GM23338 (cell line): ENCODE measurements at regions not wholly inside any gene's neighbourhood (a gene's known extent, or its start where the extent isn't known, plus 50 kb on each side); places are given as distances from the start of the nearest gene placed in this dataset.

Experiments used
- ATAC-seq: fragments of 200-7000 bp; cut with Tn5 transposase; 3 replicates; pipeline ENCODE4 v1.9.1; 2020
- DNase-seq: peaks from one replicate; pipeline ENCODE4 v3.0.0-alpha.2; 2015; ENCODE audit warnings: low spot score
- H2AFZ ChIP-seq: fragments of 200-600 bp; sonication (generic); 2 replicates; pipeline ENCODE4 v1.8.0; 2016; ENCODE audit warnings: antibody characterized with exemption, mild to moderate bottlenecking, moderate library complexity
- H3F3A ChIP-seq: fragments of 200-600 bp; sonication (generic); replicated peaks from 2 replicates; pipeline ENCODE4 v1.8.0; 2017; ENCODE audit warnings: antibody characterized with exemption, mixed run types, low read depth
- H3K27ac ChIP-seq: fragments of 200-600 bp; sonication (generic); 2 replicates; pipeline ENCODE4 v1.6.1; 2016; ENCODE audit warnings: low read depth
- H3K27me3 ChIP-seq: fragments of 200-600 bp; sonication (generic); 2 replicates; pipeline ENCODE4 v1.8.0; 2016; ENCODE audit warnings: mild to moderate bottlenecking, mixed run types, moderate library complexity; ENCODE audit not compliant: insufficient read depth
- H3K36me3 ChIP-seq: fragments of 200-600 bp; sonication (generic); 2 replicates; pipeline ENCODE4 v1.8.0; 2016; ENCODE audit warnings: mild to moderate bottlenecking; ENCODE audit not compliant: insufficient read depth
- H3K4me1 ChIP-seq: fragments of 200-600 bp; sonication (generic); 2 replicates; pipeline ENCODE4 v1.8.0; 2016; ENCODE audit warnings: mild to moderate bottlenecking, moderate library complexity; ENCODE audit not compliant: insufficient read depth
- H3K4me2 ChIP-seq: fragments of 200-600 bp; sonication (generic); 2 replicates; pipeline ENCODE4 v1.7.1; 2017; ENCODE audit warnings: mixed run types
- H3K4me3 ChIP-seq: fragments of 200-600 bp; sonication (generic); 2 replicates; pipeline ENCODE4 v1.6.1; 2016; ENCODE audit warnings: mixed run types
- H3K79me2 ChIP-seq: fragments of 200-600 bp; sonication (generic); replicated peaks from 2 replicates; pipeline ENCODE4 v1.8.0; 2017; ENCODE audit warnings: mild to moderate bottlenecking; ENCODE audit not compliant: insufficient read depth
- H3K9me2 ChIP-seq: fragments of 200-600 bp; sonication (generic); 2 replicates; pipeline ENCODE4 v1.8.0; 2017; ENCODE audit not compliant: insufficient read depth
- H4K20me1 ChIP-seq: fragments of 200-600 bp; sonication (generic); replicated peaks from 2 replicates; pipeline ENCODE4 v1.8.0; 2017; ENCODE audit warnings: mild to moderate bottlenecking; ENCODE audit not compliant: insufficient read depth
- H3K27ac Mint-ChIP-seq: 2 replicates; pipeline ENCODE4 v1.8.0; 2020; ENCODE audit warnings: inconsistent platforms, mild to moderate bottlenecking, moderate library complexity, mixed read lengths
- H3K27me3 Mint-ChIP-seq: 3 replicates; pipeline ENCODE4 v1.8.0; 2022; ENCODE audit warnings: low read depth, mild to moderate bottlenecking, moderate library complexity, mixed read lengths, inconsistent platforms; ENCODE audit not compliant: insufficient read depth, poor library complexity
- H3K36me3 Mint-ChIP-seq: 3 replicates; pipeline ENCODE4 v1.8.0; 2021; ENCODE audit warnings: low read depth, mild to moderate bottlenecking, inconsistent platforms, moderate library complexity, mixed read lengths
- H3K4me1 Mint-ChIP-seq: 3 replicates; pipeline ENCODE4 v1.8.0; 2020; ENCODE audit warnings: mild to moderate bottlenecking, inconsistent platforms, mixed read lengths
- H3K4me3 Mint-ChIP-seq: 3 replicates; pipeline ENCODE4 v1.8.0; 2021; ENCODE audit warnings: moderate library complexity, mild to moderate bottlenecking, inconsistent platforms, mixed read lengths
- H3K9me3 Mint-ChIP-seq: 3 replicates; pipeline ENCODE4 v1.8.0; 2020; ENCODE audit warnings: moderate library complexity, mild to moderate bottlenecking, inconsistent platforms, mixed read lengths
- CTCF ChIP-seq, 2 experiments: fragments of 200-600 bp in 1 of 2; sonication (generic) in 1 of 2; conservative IDR thresholded peaks; 2 replicates each; pipeline versions ENCODE4 v1.5.1 to v1.6.1; 2016 to 2017; ENCODE audit warnings: antibody characterized with exemption in 2 of 2, low read depth in 2 of 2, mild to moderate bottlenecking in 2 of 2, moderate library complexity in 1 of 2
- EZH2 ChIP-seq: fragments of 200-600 bp; sonication (generic); IDR thresholded peaks from one replicate; pipeline ENCODE4 v1.8.0; 2017; ENCODE audit warnings: antibody characterized with exemption, mild to moderate bottlenecking, low read depth; ENCODE audit not compliant: unreplicated experiment
- EZH2phosphoT487 ChIP-seq: fragments of 200-600 bp; sonication (generic); IDR thresholded peaks from one replicate; pipeline ENCODE4 v1.8.1; 2018; ENCODE audit warnings: antibody characterized with exemption; ENCODE audit not compliant: unreplicated experiment
- JUNB ChIP-seq: IDR thresholded peaks from one replicate; pipeline ENCODE4 v1.6.1; 2016; ENCODE audit warnings: antibody characterized with exemption; ENCODE audit not compliant: unreplicated experiment
- NANOG ChIP-seq: IDR thresholded peaks from 2 replicates; pipeline ENCODE4 v1.6.1; 2016; ENCODE audit warnings: antibody characterized with exemption, borderline replicate concordance
- REST ChIP-seq: IDR thresholded peaks from one replicate; pipeline ENCODE4 v1.6.1; 2018; ENCODE audit warnings: antibody characterized with exemption; ENCODE audit not compliant: unreplicated experiment
- STAT1 ChIP-seq: IDR thresholded peaks from one replicate; pipeline ENCODE4 v1.6.1; 2016; ENCODE audit warnings: antibody characterized with exemption; ENCODE audit not compliant: unreplicated experiment
- ZNF114 ChIP-seq: fragments of 250-450 bp; sonication (Bioruptor Pico); IDR thresholded peaks from 2 replicates; pipeline ENCODE4 v1.5.0; 2020; ENCODE audit warnings: mild to moderate bottlenecking, moderate library complexity
- ZNF331 ChIP-seq: fragments of 250-450 bp; sonication (Bioruptor Pico); IDR thresholded peaks from 2 replicates; pipeline ENCODE4 v1.5.0; 2020; ENCODE audit warnings: low read depth, mild to moderate bottlenecking, moderate library complexity
- TF ChIP-seq, protein P1 (sequence below): IDR thresholded peaks from 2 replicates; pipeline ENCODE4 v1.6.1; 2016; ENCODE audit warnings: antibody characterized with exemption

DNA sequence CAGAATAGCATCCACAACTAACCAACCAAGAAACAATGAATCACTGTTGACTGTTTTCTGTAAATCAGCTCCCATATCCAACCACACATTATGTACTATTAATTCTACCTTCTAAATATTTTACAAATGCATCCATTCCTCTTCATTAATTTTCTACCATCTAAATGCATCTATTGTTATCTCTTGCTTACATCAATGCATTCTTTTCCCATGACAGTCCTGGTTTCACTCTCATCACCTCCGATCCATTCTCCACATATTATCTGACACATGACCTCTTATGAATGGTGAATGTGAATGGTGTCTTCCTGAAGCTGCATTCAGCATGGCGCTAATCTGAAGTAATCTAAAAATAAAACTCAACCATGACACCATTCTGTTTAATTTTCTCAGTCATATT lies 153.8 kb upstream of the CALCR start (continued):
- TF ChIP-seq, protein P1, sequence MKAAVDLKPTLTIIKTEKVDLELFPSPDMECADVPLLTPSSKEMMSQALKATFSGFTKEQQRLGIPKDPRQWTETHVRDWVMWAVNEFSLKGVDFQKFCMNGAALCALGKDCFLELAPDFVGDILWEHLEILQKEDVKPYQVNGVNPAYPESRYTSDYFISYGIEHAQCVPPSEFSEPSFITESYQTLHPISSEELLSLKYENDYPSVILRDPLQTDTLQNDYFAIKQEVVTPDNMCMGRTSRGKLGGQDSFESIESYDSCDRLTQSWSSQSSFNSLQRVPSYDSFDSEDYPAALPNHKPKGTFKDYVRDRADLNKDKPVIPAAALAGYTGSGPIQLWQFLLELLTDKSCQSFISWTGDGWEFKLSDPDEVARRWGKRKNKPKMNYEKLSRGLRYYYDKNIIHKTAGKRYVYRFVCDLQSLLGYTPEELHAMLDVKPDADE, result no peak
- TF ChIP-seq EZH2phosphoT487 (no peak), EZH2 (no peak)

GRCh38 chr7:93725954-93726353 lies 151.4 kb upstream of the CALCR start:
- Mint-ChIP-seq H3K36me3 (no peaks in the 10 kb centered on the region), H3K4me3 (no peak overlapping the region), H3K27ac (0 out of 2 replicates have a peak overlapping the region, but pooled peaks have one; percentile 6), H3K4me1 (peaks cover 8% of the 10 kb centered on the region; the same call in 2 of the 3 replicates), H3K9me3 (no peaks in the 10 kb centered on the region), H3K27me3 (no peaks in the 10 kb centered on the region)
- Histone ChIP-seq H3K27me3 (no peaks in the 10 kb centered on the region), H3K27ac (no peak overlapping the region), H3K79me2 (no peaks in the 10 kb centered on the region), H3F3A (no peaks in the 10 kb centered on the region), H3K4me3 (no peak overlapping the region), H4K20me1 (no peaks in the 10 kb centered on the region), H3K4me2 (no peak overlapping the region), H3K9me2 (no peaks in the 10 kb centered on the region), H2AFZ (no peak overlapping the region), H3K4me1 (no peaks in the 10 kb centered on the region), H3K36me3 (no peaks in the 10 kb centered on the region)
- TF ChIP-seq REST, result no peak
- TF ChIP-seq ZNF331 (CRISPR knock-in tag), result no peak
- TF ChIP-seq NANOG, result no peak
- TF ChIP-seq EZH2phosphoT487, result no peak
- no peak for TF ChIP-seq STAT1
- no peak for TF ChIP-seq CTCF (conservative IDR thresholded peaks at IDR 0.05; ENCODE audit: low read depth in 2 of 2)
- TF ChIP-seq JUNB, result no peak
- TF ChIP-seq, protein P1, result no peak
- TF ChIP-seq ZNF114 (CRISPR knock-in tag), result no peak
- DNase-seq, result no peak
- ATAC-seq, result no peak
